Stimulated activated CD4-positive, alpha-beta T cell treated with anti-CD3 and anti-CD28 coated beads, TNF-alpha, amount 100 ng/mL, for 48 hours (primary cell): ENCODE measurements at regions not wholly inside any gene's neighbourhood (a gene's known extent, or its start where the extent isn't known, plus 50 kb on each side); places are given as distances from the start of the nearest gene placed in this dataset.
"Not testable (repeated sequence)": the region's sequence is repeated elsewhere in the genome, so short reads cannot be mapped to it uniquely, and the experiment has no call there.

Experiments used
- DNase-seq, 3 donors: peaks; one replicate each; pipeline ENCODE4 v3.0.0-alpha.2; 2020; ENCODE audit warnings: low read depth in 3 of 3

DNA sequence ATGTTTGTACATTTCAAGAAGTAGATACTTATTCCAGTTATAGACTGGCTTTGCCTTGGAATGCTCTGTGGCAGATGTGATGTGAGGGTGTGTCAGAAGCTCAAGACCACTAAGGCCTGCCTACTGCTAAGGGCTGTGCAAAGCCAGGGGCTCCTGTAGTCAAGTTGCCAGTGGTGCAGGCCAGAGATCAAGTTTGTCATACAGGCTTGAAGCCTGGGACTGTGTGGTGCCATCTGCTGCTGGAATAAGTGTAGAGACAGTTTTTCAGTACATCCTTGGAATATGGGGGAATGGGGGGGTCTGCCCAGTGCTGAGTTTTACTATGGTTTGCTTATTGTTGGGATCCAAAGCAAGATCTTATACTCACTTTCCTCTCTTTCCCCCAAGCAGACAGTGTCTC lies 649.9 kb upstream of the FOXG1 start:
- no peak for DNase-seq

DNA sequence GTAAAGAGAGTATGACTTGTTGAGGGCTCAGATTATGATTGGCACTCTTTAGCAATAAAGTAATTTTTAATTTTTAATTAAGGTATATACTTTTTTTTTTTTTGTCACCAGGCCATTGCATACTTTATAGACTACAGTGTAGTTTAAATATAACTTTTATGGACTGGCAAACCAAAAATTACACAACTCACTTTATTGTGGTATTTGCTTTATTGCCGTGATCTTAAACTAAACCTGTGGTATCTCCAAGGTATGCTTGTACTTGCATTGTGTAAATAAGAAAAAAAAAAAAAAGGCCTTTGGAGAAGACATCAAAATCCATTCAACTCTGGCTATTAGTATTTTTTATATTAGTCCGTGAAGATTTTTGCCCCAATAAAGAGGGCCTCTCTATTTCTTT lies 646.7 kb upstream of the FOXG1 start:
- DNase-seq: no peak

DNA sequence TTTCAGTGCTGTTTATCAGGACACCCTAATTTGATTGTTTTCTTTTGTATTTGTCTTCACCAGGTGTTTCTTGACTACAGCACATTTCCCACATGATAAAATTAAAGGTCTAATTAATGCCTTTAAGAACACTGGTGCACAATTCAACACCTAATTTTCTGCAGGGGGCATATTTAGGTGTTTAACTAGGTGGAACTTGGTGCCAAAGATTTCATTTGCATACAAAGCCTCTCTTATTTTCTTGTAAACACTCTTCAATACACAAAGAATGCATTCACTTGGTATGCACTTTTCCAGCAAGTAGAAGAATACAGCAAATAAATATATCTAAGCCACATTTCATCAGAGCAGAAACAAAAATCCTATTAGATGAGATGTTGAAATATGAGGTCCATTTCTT lies 646.2 kb upstream of the FOXG1 start:
- no peak for DNase-seq

DNA sequence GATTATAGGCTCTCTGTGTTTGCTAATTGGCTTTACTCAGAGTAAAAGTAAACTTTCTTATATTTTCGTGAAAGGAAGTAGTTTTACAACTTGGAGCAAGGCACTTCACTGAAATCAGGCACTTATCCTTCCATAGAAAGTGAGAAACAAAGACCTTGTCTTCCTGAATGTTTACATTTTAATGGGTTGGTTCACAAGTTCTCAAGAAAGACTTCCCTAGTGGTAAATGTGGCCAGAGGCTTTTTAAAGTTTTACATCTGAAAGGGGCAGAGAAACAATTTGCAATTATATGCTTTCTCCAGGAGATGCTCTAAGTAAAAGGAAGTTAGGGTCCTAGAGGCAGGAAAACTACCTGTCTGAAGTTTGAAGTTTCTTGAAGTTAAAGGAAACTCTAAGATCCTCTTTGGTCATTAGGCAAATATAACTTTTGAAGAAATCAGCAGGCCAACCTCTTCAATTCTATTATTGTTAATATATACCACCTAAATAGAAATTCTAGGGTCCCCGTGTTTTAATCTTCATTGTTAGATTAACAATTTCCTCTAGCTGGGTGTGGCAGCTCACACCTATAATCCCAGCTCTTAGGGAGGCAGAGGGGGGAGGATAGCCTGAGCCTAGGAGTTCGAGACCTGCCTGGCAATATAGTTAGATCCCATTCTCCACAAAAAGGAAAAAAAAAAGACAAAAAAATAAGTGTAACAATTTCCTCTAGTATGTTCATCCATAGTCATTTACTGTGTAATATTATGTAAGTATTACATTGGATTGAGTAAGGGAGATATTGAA lies 644.9 kb upstream of the FOXG1 start:
- DNase-seq: no peak

DNA sequence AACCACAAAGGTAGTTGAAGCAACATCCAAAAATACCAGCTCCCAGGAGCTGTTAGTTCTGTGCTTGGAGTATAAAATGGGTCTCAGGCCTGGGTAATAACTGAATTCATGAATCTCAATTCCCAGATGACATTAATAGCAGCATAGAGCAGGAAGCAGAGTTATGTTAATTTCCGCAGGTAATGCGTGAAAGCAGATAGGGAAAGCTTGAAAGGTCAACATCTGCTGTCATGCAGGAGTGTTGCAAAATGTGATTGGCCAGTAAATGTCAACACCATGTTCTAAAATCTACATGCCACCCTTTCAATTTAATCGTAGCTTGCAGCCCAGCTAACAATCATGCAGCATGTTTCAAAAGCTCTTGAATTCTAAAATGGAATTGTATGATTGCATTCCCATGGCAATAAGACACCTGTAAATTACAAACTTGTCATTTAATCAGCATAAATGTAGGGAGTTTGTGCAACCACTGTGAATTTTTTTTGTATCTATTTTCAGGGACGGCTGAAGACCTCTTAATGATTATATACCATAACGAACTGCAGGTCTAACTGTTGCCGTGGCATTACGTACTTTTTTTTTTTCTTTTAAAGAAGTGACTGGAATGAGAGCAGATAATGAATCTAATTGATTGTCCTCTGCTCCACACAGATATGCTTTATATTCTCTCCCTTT lies 635.8 kb upstream of the FOXG1 start:
- DNase-seq: no peak

DNA sequence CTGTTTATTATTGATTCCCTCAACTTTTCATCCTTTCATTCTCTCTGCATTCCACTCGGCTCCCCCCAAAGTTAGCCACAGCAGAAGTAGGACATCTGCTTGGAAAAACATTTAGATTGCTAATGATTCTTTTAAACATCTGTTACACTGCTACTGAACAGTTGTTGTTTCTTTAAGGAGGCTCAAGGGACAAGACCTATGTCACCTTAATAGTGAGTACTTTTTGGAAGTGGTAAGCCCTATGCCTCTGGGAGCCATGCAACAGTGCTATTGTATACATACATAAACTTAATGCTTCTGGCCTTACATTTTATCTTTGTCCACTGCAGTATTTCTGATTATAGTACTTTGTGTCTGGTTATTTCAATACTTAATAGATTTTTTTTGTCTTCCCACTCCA lies 628.2 kb upstream of the FOXG1 start:
- DNase-seq: no peak

DNA sequence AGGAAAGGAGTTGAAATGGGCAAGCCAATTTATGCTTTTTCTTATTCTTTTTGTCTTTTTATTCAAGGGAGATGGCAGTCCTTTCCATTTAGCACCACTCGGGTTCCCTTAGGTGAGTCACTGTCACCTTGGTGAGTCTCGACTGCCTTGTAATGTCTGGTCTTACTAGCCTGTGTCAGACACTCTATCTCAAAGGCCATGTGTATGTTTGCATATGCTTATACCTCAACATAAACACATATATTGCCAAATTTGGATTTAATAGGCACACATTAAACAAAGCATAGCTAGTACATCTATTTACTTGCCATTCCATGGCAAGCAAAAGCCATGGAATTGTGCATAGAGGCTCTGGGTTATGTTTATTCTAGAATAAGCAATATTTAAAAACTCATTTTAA lies 624.9 kb upstream of the FOXG1 start:
- no peak for DNase-seq

DNA sequence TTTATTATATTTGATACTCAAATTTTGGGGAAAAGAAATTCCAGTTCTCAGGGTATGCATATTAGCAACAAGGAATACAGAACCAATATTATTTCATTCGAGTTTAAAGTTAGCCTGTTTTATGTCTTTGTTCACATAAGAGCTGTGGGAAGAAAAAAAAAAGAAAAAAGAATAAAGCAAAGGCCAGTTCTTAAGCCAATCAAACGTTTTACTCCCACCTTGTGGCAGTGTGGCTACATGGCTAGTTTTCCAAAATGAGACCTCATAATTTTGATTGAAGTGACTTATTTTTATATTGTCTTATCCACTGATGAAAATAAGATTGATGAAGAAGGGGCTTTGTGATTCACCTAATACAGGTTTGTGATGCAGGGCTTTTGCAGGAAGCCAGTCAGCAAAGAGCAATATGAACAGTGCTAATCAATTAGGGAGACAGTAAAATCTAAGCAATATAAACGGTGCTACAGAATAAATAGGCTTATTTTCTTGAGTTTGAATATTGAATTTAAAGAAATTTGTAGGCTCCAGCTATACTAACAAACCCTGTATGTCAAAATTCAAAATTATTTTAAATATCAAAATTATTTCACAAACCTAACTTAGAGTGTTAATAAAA lies 624.1 kb upstream of the FOXG1 start:
- DNase-seq: no peak

DNA sequence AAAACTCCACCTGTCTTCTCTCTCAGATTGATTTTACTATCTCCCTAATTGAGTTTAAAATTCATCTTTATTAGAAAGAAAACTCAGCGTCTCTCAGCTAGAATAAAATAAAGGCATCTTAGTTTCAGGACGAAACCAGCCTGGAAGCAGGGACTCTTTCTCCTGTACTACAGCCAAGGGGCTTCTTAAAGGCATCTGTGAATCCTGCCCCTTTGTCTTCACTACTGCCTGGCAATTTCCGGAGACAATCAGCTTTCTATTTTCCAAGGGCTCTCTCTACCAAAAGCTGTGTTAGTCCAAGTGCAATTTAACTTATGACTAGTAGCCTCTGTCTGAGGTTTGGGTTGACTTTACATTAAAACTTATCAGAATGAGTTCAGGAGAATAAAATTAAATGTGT lies 623.3 kb upstream of the FOXG1 start:
- DNase-seq: no peak

DNA sequence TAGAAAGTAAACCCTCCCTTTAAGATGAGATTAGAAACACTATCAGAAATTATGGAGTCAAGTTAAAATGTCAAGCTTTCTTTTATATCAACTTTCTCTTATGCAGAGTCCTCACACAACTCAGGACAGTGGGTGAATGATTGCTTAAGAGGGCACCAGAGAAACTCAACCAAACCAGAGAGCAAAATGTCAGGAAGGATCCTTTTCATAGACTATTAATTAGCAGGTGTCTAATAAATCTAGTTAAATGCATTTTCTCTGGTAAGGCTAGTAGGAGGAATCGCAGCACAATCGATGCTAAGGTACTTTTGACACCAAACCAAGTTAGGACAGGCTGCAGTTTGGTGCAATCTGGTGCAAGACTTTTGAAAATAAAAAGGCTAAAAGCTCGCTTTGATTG lies 614.7 kb upstream of the FOXG1 start:
- no peak for DNase-seq

DNA sequence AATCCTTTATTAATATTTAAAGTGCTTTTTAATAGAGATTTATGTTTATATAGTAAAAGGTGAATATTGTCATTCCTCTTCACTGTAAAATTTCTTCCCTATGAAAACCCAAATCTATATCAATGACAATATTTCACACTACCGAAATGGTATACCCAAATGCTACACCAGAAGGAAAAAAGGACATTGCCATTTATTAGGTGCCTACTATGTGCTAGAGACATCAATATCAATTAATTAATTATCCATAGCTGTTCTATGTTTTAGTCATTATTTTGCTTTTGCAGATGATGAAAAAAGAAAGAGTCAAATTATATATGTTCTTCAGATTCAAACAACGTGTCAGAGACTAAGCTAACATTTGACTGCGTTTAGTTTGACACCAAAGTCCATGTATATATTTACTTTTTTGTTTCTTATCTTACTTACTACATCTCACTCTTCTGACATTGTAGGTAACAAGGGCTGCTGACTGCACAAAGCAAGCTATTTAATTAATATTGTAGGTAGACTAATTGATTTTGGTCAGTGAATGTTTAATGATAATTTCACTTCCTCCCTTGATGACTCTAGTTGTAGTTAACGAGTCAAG lies 614.0 kb upstream of the FOXG1 start:
- no peak for DNase-seq

DNA sequence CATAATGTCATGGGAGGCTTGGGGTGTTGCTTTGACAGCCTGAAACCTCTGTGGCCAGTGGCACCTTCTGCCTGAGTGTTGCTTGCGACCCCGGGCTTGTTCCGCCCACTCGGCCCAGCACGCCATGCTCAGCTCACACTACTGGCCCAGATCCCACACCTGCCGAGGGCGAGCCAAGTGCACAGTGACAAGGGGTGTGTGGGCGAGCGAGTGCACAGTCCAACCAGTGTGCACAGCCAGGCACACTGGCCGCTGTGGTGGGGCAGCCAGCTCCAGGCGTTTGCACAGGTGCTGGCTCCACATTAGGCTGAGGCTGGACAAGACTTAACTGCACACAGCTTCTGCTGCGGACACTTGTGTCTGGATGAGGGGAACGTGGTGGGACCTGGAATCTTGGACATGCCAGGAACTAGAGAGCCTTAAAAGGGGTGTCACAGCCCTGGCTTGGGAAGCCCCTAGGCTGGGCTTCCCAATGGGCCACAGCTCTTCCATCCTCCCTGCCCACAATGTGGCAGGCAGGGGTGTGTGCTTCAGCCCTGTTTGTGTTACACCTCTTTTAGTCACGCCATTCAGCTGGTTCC lies 609.2 kb upstream of the FOXG1 start:
- no peak for DNase-seq

DNA sequence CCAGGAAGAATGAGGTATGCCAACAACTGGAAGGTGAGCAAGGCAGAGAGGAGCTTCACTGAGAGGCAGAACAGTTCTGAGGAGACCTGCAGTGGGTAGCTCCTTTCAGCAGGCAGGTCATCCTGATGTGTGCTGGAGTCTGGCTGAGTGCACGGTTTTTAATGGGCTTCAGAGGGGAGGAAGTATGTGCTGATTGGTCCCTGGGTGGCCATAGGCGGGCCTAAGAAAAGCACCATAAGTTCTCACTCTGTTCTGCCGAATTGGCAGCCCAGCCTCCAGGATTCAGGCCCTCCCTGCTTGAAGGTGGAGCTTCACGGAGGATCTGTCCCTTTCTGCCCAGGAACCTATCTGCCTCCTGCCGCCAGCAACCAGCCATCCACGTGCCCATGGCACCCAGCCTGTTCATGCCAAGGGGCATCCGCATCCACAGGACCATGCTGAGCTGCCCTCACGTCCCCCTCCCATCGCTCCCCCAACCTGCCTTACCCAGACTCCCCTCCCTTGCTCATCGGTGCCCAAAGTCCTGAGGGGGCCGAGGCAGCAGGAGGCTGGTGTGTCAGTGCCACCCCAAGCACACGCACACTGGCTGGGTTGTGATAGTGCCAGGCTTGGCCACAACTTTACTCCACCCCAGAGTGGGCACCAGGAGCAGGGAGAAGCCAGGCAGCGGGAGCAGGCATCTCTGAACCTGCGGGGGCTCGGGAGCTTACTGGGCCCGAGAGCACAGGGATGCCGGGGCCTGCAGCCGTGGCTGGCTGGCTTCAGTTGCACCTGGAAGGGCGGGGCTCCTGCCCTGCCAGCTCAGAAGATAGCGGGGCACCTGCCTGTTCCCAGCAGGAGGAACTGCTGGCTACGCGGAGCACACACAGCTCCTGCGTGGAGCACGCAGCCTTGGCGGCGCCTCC lies 608.4 kb upstream of the FOXG1 start:
- no peak for DNase-seq

DNA sequence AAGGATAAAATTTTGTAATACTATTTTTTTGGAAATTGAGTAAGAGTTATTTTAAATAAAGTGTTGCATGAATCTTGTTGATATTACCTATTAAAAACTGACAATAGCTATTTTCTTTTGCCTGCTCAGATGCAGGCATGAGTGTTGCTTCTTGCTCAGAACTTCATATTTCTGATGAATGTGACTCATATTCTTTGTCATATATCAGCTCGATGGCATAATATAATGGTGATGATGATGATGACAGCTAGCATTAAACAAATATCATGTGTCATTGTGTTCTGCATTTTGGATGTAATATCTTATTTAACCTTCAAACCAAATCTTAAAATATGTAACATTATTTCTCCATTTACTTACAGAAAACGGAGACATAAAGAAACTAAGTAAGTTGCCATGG lies 605.5 kb upstream of the FOXG1 start:
- DNase-seq: no peak

DNA sequence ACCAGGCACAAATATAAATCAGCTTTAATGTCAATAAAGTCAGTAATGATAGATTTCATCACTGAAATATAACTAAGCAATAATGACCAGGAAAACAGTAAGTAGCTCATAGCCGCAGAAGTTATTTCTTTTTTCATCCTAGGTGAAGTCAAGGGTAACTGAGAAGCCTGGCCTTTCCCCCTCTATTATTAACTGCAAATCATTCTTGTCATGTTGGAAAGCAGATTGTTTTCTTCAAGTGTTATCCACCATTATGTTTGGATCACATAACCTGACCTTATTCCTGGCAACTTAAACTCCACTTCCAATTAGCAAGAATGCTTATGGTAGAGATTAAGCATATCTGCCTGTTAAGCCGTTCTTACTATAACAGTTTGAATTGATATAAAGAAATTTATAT lies 603.4 kb upstream of the FOXG1 start:
- DNase-seq: no peak

DNA sequence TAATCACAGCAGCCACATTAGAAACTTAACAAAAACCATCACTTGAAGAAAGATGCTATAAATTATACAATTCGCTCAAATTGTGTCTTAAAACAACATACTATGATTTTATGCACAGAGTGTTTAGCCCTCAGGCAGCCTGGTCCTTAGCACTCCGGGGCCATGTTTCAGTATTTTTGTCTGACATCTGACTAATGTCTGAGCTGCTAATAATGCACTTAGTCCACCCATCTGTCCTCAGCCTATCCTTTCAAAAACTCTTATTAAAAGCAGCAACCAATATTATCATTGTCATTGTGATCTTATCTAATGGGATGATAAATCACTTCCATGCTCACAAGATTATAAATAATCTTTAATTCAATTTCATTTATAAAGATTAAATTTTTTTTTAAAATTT lies 602.7 kb upstream of the FOXG1 start:
- no peak for DNase-seq

DNA sequence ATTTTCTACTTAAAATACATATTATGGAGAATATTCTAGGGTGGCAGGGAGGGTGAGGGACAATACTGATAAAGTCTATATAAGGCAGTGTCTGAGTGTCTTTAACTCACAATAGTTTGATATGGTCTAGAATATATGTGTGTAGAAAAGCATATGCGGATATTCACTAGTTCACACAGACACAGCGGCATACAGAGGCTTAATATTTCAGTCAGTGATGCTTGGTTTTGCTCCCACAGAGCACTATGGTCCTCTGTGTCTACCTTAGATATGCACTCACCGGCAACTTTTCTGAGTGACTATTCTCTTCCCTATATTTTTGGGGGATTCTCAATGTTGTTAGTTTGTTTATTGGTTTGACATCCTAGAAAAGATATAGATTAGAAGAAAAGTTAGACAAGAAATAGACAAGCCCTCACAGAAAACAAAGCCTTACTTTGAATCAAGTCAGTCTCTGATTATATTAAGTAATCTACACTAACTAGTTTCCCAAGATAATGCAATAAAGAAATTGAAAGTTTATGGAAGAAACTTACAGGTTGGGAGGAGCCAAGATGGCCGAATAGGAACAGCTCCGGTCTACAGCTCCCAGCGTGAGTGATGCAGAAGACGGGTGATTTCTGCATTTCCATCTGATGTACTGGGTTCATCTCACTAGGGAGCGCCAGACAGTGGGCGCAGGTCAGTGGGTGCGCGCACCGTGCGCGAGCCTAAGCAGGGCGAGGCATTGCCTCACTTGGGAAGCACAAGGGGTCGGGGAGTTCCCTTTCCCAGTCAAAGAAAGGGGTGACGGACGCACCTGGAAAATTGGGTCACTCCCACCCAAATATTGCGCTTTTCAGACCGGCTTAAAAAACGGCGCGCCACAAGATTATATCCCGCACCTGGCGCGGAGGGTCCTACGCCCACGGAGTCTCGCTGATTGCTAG lies 578.4 kb upstream of the FOXG1 start:
- DNase-seq: not testable (repeated sequence)

DNA sequence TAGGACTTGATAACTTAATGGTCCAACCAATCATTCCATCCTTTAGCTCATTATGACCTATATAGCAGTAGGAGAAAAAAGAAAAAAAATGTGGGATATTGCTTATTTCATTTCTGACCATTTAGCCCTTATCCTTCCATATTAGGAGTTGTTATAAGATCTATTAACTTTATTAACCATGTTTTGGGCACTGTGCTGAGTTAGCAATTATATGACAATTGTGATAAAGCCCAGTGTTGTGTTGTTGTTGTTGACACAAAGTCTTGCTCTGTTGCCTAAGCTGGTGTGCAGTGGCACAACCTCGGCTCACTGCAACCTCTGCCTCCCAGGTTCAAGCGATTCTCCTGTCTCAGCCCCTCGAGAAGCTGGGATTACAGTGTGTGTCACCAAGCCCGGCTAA lies 569.7 kb upstream of the FOXG1 start:
- DNase-seq: no peak

DNA sequence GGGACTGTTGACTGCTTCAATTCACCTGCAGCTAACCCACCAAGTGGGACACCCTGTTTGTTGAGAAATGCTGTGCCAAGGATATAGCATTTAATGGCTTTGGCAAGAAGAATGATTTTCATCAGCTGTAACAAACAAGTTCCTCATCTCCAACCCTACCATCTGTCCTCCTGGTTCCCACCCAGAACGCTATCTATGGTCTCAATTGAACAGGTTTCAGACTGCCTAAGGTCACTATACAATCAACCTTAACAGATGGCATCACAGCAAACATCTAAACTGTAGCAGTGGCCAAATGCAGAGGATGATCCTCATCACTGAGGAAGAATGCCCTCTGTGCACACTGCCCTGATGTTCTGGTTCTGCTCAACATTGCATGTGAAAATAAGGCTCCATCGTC lies 546.2 kb upstream of the FOXG1 start:
- DNase-seq: no peak

DNA sequence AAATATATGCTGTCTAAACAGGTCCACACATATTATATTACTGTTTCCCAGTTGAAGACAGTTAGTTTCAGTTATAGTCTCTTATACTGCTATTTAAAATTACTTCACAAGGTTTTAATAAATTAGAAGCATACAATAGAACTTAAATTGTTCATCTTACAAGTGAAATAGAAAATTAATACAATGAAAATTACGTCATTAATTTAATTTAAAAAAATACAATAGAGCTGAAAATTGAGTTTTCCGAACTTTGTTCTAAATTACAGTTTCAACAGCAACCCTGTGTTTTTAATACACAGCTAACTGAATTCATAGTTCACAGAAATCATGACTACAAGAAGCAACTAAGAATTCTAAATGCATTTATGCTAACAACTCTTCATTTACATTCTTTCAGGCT lies 525.7 kb upstream of the FOXG1 start:
- no peak for DNase-seq
